Testis (tissue), 2 donors: ENCODE measurements at regions not wholly inside any gene's neighbourhood (a gene's known extent, or its start where the extent isn't known, plus 50 kb on each side); places are given as distances from the start of the nearest gene placed in this dataset.

Source experiments
- DNase-seq: peaks from one replicate; pipeline ENCODE4 v3.0.0-alpha.2; 2019
- H3K27ac ChIP-seq, 2 donors: fragments of 200-600 bp; sonication (generic); one replicate each; pipeline ENCODE4 v1.5.1; 2019
- H3K27me3 ChIP-seq: fragments of 200-600 bp; sonication (generic); one replicate; pipeline ENCODE4 v1.5.1; 2019
- H3K36me3 ChIP-seq: fragments of 200-600 bp; sonication (generic); one replicate; pipeline ENCODE4 v1.5.1; 2017; ENCODE audit warnings: low read depth; ENCODE audit errors: missing control alignments
- H3K4me1 ChIP-seq: fragments of 200-600 bp; sonication (generic); one replicate; pipeline ENCODE4 v1.5.1; 2019
- H3K4me3 ChIP-seq, 2 donors: fragments of 200-600 bp; sonication (generic); one replicate each; pipeline ENCODE4 v1.5.1; 2017 to 2019
- H3K9me3 ChIP-seq: fragments of 200-600 bp; sonication (generic); one replicate; pipeline ENCODE4 v1.5.1; 2017
- CTCF ChIP-seq, 3 experiments: fragments of 450-650 bp in 2 of 3; fragments of 200-600 bp in 1 of 3; sonication (generic) in 1 of 3; IDR thresholded peaks; one replicate each; pipeline ENCODE4 v1.5.1; 2016 to 2019; ENCODE audit warnings: antibody characterized with exemption in 3 of 3, mild to moderate bottlenecking in 2 of 3, moderate library complexity in 1 of 3
- POLR2A ChIP-seq: fragments of 450-650 bp; IDR thresholded peaks from one replicate; pipeline ENCODE4 v1.6.1; 2017; ENCODE audit warnings: antibody characterized with exemption, mild to moderate bottlenecking, moderate library complexity
- WGBS, 2 donors: methylation state at CpG; one replicate each; pipeline ENCODE4 v1.1.5; 2018; 5-methylcytosine and 5-hydroxymethylcytosine counted together
- intact Hi-C: fragments of 100-400 bp; cut with DNase I; formaldehyde crosslinking; loops from one replicate; pipeline ENCODE4 v1.15.1; 2023; ENCODE audit warnings: low total_unique reads

GRCh38 chr2:19720306-19720705 lies 181.5 kb downstream of the TTC32 start:
- 87 to 92% methylated on average over 4 to 5 of the region's 5 CpGs for WGBS, 2 donors
- Histone ChIP-seq H3K4me3 (no peak overlapping the region), H3K36me3 (no peaks in the 10 kb centered on the region), H3K9me3 (no peaks in the 10 kb centered on the region), H3K27me3 (no peaks in the 10 kb centered on the region), H3K4me1 (no peaks in the 10 kb centered on the region), H3K27ac (no peak overlapping the region)
- intact Hi-C loops = no loop called here
- no peak for DNase-seq
- no peak for TF ChIP-seq CTCF (IDR thresholded peaks at IDR 0.05)
- TF ChIP-seq POLR2A = no peak

GRCh38 chr2:19719540-19719939 lies 182.2 kb downstream of the TTC32 start:
- Histone ChIP-seq H3K4me3 (no peak overlapping the region), H3K27me3 (no peaks in the 10 kb centered on the region), H3K9me3 (no peaks in the 10 kb centered on the region), H3K27ac (no peak overlapping the region), H3K36me3 (no peaks in the 10 kb centered on the region), H3K4me1 (no peaks in the 10 kb centered on the region)
- no peak for DNase-seq
- intact Hi-C loops = no loop called here
- no peak for TF ChIP-seq POLR2A
- no peak for TF ChIP-seq CTCF (IDR thresholded peaks at IDR 0.05)
- WGBS, 2 donors = 90 to 96% methylated on average over 5 of the region's 5 CpGs

GRCh38 chr2:19717446-19717845 lies 184.3 kb downstream of the TTC32 start:
- WGBS, 2 donors = 73 to 83% methylated on average over 2 of the region's 2 CpGs
- no peak for DNase-seq
- no peaks in the 10 kb centered on the region for H3K4me1 ChIP-seq
- no peak for TF ChIP-seq CTCF (IDR thresholded peaks at IDR 0.05)
- no peak for TF ChIP-seq POLR2A
- intact Hi-C loops = no loop called here
- H3K27ac ChIP-seq = no peak overlapping the region
- no peak overlapping the region for H3K4me3 ChIP-seq
- no peaks in the 10 kb centered on the region for H3K9me3 ChIP-seq
- H3K27me3 ChIP-seq = no peaks in the 10 kb centered on the region
- H3K36me3 ChIP-seq = no peaks in the 10 kb centered on the region

GRCh38 chr2:19714926-19715325 lies 186.9 kb downstream of the TTC32 start:
- H3K27ac ChIP-seq = no peak overlapping the region
- H3K27me3 ChIP-seq = no peaks in the 10 kb centered on the region
- no peaks in the 10 kb centered on the region for H3K4me1 ChIP-seq
- WGBS, 2 donors = 89 to 92% methylated on average over 4 of the region's 4 CpGs
- H3K36me3 ChIP-seq = no peaks in the 10 kb centered on the region
- TF ChIP-seq CTCF (IDR thresholded peaks at IDR 0.05) (no peak), POLR2A (no peak)
- intact Hi-C loops = no loop called here
- DNase-seq = no peak
- no peaks in the 10 kb centered on the region for H3K9me3 ChIP-seq
- H3K4me3 ChIP-seq = no peak overlapping the region

- Histone ChIP-seq H3K36me3 (no peaks in the 10 kb centered on the region), H3K27ac (no peak overlapping the region), H3K27me3 (no peaks in the 10 kb centered on the region), H3K4me3 (no peak overlapping the region), H3K4me1 (no peaks in the 10 kb centered on the region), H3K9me3 (no peaks in the 10 kb centered on the region)
- TF ChIP-seq POLR2A (no peak), CTCF (IDR thresholded peaks at IDR 0.05) (no peak)
- DNase-seq = no peak
- WGBS, 2 donors = 94 to 99% methylated on average over 4 of the region's 4 CpGs
- intact Hi-C loops = no loop called here
Observed at GRCh38 chr2:19712850-19713249, 188.9 kb downstream of the TTC32 start.
